Smooth muscle cell (in vitro differentiated cells): ENCODE measurements at regions not wholly inside any gene's neighbourhood (a gene's known extent, or its start where the extent isn't known, plus 50 kb on each side); places are given as distances from the start of the nearest gene placed in this dataset.

ENCODE experiments used
- DNase-seq: peaks from one replicate; lab custom pipeline; 2025; ENCODE audit not compliant: unreplicated experiment; lab: John Stamatoyannopoulos, UW
- H2AFZ ChIP-seq: fragments of 200-600 bp; sonication (generic); 2 replicates; pipeline ENCODE4 v1.6.0; 2016; ENCODE audit warnings: antibody characterized with exemption, low read depth, mild to moderate bottlenecking
- H3F3A ChIP-seq: fragments of 200-600 bp; sonication (generic); 2 replicates; pipeline ENCODE4 v1.6.0; 2017; ENCODE audit warnings: antibody characterized with exemption, low read depth
- H3K27ac ChIP-seq: fragments of 200-600 bp; sonication (generic); 2 replicates; pipeline ENCODE4 v1.5.1; 2016; ENCODE audit warnings: low read depth, mild to moderate bottlenecking
- H3K27me3 ChIP-seq: fragments of 200-600 bp; sonication (generic); 2 replicates; pipeline ENCODE4 v1.6.1; 2016; ENCODE audit warnings: low read depth, mild to moderate bottlenecking
- H3K36me3 ChIP-seq: fragments of 200-600 bp; sonication (generic); 2 replicates; pipeline ENCODE4 v1.5.1; 2016; ENCODE audit warnings: low read depth
- H3K4me1 ChIP-seq: fragments of 200-600 bp; sonication (generic); 2 replicates; pipeline ENCODE4 v1.5.1; 2016; ENCODE audit warnings: low read depth
- H3K4me2 ChIP-seq: fragments of 200-600 bp; sonication (generic); 2 replicates; pipeline ENCODE4 v1.6.0; 2016; ENCODE audit warnings: mild to moderate bottlenecking
- H3K4me3 ChIP-seq: fragments of 200-600 bp; sonication (generic); 2 replicates; pipeline ENCODE4 v1.5.1; 2016; ENCODE audit warnings: mild to moderate bottlenecking
- H3K79me2 ChIP-seq: fragments of 200-600 bp; sonication (generic); 2 replicates; pipeline ENCODE4 v1.6.0; 2016; ENCODE audit warnings: low read depth, mild to moderate bottlenecking
- H3K9ac ChIP-seq: fragments of 200-600 bp; sonication (generic); 2 replicates; pipeline ENCODE4 v1.6.0; 2016; ENCODE audit warnings: low read depth
- H3K9me3 ChIP-seq: fragments of 200-600 bp; sonication (generic); replicated peaks from 2 replicates; pipeline ENCODE4 v1.5.1; 2016; ENCODE audit warnings: low read depth
- H4K20me1 ChIP-seq: fragments of 200-600 bp; sonication (generic); 2 replicates; pipeline ENCODE4 v1.6.0; 2016; ENCODE audit warnings: low read depth
- WGBS: methylation state at CpG from one replicate; pipeline ENCODE4 v1.1.7; 2016; ENCODE audit warnings: low lambda C conversion rate; 5-methylcytosine and 5-hydroxymethylcytosine counted together
- TF ChIP-seq, protein P1 (sequence below): fragments of 200-600 bp; sonication (generic); IDR thresholded peaks from 2 replicates; pipeline ENCODE4 v1.5.1; 2017; ENCODE audit warnings: borderline replicate concordance, mild to moderate bottlenecking, antibody characterized with exemption; ENCODE audit not compliant: insufficient read depth, poor library complexity, severe bottlenecking

GRCh38 chr20:56158489-56158888 lies 90.0 kb upstream of the MC3R start:
- no peak for DNase-seq
- Histone ChIP-seq H3K9ac (no peak overlapping the region), H3K4me1 (no peaks in the 10 kb centered on the region), H3K36me3 (no peaks in the 10 kb centered on the region), H4K20me1 (no peaks in the 10 kb centered on the region), H3K27ac (no peak overlapping the region), H3K79me2 (no peaks in the 10 kb centered on the region), H3K4me2 (no peak overlapping the region), H2AFZ (no peak overlapping the region), H3F3A (no peaks in the 10 kb centered on the region), H3K9me3 (no peaks in the 10 kb centered on the region), H3K27me3 (no peaks in the 10 kb centered on the region), H3K4me3 (no peak overlapping the region)
- TF ChIP-seq, protein P1, sequence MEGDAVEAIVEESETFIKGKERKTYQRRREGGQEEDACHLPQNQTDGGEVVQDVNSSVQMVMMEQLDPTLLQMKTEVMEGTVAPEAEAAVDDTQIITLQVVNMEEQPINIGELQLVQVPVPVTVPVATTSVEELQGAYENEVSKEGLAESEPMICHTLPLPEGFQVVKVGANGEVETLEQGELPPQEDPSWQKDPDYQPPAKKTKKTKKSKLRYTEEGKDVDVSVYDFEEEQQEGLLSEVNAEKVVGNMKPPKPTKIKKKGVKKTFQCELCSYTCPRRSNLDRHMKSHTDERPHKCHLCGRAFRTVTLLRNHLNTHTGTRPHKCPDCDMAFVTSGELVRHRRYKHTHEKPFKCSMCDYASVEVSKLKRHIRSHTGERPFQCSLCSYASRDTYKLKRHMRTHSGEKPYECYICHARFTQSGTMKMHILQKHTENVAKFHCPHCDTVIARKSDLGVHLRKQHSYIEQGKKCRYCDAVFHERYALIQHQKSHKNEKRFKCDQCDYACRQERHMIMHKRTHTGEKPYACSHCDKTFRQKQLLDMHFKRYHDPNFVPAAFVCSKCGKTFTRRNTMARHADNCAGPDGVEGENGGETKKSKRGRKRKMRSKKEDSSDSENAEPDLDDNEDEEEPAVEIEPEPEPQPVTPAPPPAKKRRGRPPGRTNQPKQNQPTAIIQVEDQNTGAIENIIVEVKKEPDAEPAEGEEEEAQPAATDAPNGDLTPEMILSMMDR, result no peak
- WGBS, result 92% methylated on average over 1 of the region's 1 CpG

GRCh38 chr20:56160956-56161355 lies 87.6 kb upstream of the MC3R start:
- Histone ChIP-seq H3K36me3 (no peaks in the 10 kb centered on the region), H3K4me2 (no peak overlapping the region), H3K9ac (no peak overlapping the region), H2AFZ (no peak overlapping the region), H3K4me1 (no peaks in the 10 kb centered on the region), H3K27ac (no peak overlapping the region), H3K4me3 (no peak overlapping the region), H3K9me3 (no peaks in the 10 kb centered on the region), H3K79me2 (no peaks in the 10 kb centered on the region), H3F3A (no peaks in the 10 kb centered on the region), H3K27me3 (no peaks in the 10 kb centered on the region), H4K20me1 (no peaks in the 10 kb centered on the region)
- no peak for DNase-seq
- TF ChIP-seq, protein P1, result no peak
- 57% methylated on average over 6 of the region's 6 CpGs for WGBS

GRCh38 chr20:56163806-56164205 lies 84.7 kb upstream of the MC3R start:
- WGBS, result 64% methylated on average over 6 of the region's 6 CpGs
- TF ChIP-seq, protein P1, result no peak
- Histone ChIP-seq H3K4me2 (no peak overlapping the region), H3K9me3 (no peaks in the 10 kb centered on the region), H3K27me3 (no peaks in the 10 kb centered on the region), H3K9ac (no peak overlapping the region), H3K4me1 (no peaks in the 10 kb centered on the region), H3K4me3 (no peak overlapping the region), H3K79me2 (no peaks in the 10 kb centered on the region), H2AFZ (no peak overlapping the region), H4K20me1 (no peaks in the 10 kb centered on the region), H3F3A (no peaks in the 10 kb centered on the region), H3K27ac (no peak overlapping the region), H3K36me3 (no peaks in the 10 kb centered on the region)
- DNase-seq, result no peak

DNA sequence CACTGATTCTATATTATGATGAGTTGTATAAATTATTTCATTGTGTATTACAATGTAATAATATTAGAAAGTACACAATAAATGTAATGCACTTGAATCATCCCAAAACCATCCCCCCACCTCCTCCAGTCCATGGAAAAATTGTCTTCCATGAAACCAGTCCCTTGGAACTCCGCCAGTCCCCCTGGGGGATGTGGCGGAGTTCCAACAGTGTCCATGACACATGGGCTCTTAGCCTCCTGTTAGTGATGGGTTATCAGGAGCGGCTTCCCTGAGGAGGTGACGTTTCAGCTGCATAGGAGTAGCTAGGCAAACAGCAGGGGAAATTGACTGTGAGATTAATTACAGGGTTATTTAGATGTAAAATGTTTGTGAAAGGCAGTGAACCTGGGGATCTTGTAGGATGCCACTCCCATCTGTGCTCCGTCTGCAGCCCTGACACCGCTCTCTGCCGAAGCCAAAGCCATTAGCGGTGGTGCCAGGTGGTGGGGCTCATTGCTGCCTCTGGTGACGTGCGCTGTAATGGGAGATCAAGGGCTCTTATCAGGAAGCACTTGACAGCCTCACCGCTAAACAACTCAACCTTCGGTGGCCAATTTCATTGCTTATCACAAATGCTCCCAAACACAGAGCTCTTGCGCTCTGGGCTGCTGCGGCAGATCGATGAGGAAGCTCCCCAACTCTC lies 81.6 kb upstream of the MC3R start:
- no peaks in the 10 kb centered on the region for H3K4me1 ChIP-seq
- H2AFZ ChIP-seq, result no peak overlapping the region
- H3K79me2 ChIP-seq, result no peaks in the 10 kb centered on the region
- no peaks in the 10 kb centered on the region for H3K27me3 ChIP-seq
- 86% methylated on average over 15 of the region's 15 CpGs for WGBS
- H4K20me1 ChIP-seq, result no peaks in the 10 kb centered on the region
- TF ChIP-seq, protein P1, result no peak
- no peak overlapping the region for H3K9ac ChIP-seq
- no peak for DNase-seq
- no peaks in the 10 kb centered on the region for H3K36me3 ChIP-seq
- H3K9me3 ChIP-seq, result no peaks in the 10 kb centered on the region
- H3K27ac ChIP-seq, result no peak overlapping the region
- H3K4me3 ChIP-seq, result no peak overlapping the region
- no peak overlapping the region for H3K4me2 ChIP-seq
- no peaks in the 10 kb centered on the region for H3F3A ChIP-seq
